ENCODE measurements at regions not wholly inside any gene's neighbourhood (a gene's known extent, or its start where the extent isn't known, plus 50 kb on each side); places are given as distances from the start of the nearest gene placed in this dataset.
"Not testable (repeated sequence)": the region's sequence is repeated elsewhere in the genome, so short reads cannot be mapped to it uniquely, and the experiment has no call there.

DNA sequence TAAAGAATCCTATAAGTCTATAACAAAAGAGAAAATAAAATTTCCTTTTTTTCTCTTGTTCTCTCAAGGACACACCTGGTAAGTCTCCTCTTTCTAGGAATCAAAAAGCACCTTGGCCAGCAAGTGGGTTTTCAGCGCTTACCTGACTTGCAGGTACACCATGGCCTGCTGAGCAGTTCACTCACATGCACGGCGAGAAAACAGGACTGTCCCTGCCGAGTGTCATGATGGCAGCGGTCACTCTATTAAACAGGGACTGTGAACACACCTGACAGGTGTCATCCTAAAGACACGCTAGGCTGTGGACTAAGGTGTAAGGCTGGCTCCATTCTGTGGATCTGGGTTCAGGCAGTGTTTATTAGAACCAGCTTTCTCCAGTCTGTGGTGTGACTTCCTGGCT lies 170.2 kb downstream of the TEX29 start:
- no peak for TF ChIP-seq CTCF (conservative IDR thresholded peaks at IDR 0.05; ENCODE audit: control insufficient read depth, insufficient read depth, low read depth, low read length)
- no peak overlapping the region for H3K4me3 ChIP-seq (ENCODE audit: control insufficient read depth, low read depth, low read length)
- no peak for DNase-seq (ENCODE audit: low read depth)

DNA sequence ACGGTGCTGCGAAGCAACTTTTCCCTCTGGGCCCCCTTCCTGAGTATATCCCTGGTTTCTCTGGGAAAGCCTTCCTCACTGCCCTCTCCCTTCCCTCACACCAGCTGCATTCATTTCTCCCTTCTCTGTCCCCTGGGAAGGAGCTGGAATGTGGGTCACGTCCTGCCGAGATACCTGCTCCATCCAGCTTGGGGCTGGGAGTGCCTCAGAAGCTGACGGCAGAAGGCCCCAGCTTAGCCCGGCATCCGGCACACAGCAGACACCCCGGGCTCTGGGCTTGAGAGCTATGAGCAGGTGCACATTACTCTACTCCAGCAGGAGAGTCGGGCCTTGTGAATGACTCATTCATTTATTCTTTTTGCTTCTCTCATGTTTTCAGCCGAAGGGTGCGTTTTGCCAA lies 170.6 kb downstream of the TEX29 start:
- no peak for DNase-seq (ENCODE audit: low read depth)
- no peak for TF ChIP-seq CTCF (conservative IDR thresholded peaks at IDR 0.05; ENCODE audit: control insufficient read depth, insufficient read depth, low read depth, low read length)
- H3K4me3 ChIP-seq (ENCODE audit: control insufficient read depth, low read depth, low read length): no peak overlapping the region

- TF ChIP-seq CTCF (conservative IDR thresholded peaks at IDR 0.05; ENCODE audit: control insufficient read depth, insufficient read depth, low read depth, low read length): no peak
- no peak for DNase-seq (ENCODE audit: low read depth)
- H3K4me3 ChIP-seq (ENCODE audit: control insufficient read depth, low read depth, low read length): no peak overlapping the region
Observed at GRCh38 chr13:111491659-111492058, 171.2 kb downstream of the TEX29 start.

DNA sequence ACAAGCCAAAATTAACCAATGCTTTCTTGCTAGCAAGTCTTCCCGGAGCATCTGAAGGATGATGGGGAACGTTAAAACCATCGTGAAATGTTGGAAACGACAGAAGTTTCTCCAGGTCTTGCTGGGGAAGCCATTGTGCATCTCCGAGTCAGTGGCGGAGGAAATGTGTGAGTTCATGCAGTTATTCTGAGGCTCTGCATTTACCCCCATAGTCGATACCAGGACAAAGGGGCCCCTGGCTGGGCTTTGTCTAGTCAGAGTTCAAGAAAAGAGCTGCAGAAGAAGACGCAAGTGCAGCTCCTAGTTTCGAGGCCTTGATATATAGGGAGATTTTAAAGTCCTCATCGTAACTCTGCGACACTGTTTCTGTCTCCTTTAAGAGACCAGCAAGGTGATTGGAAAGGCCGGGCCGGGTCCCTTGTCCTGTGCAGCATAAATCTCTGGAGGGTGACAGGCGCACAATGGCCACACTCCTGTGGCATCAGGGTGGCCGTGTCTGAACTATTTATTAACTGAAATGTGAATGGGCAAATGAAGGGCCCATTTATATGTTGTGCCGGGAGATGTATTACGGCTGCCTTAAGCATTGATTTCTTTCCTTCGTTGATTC lies 172.0 kb downstream of the TEX29 start:
- no peak for DNase-seq (ENCODE audit: low read depth)
- H3K4me3 ChIP-seq (ENCODE audit: control insufficient read depth, low read depth, low read length): no peak overlapping the region
- no peak for TF ChIP-seq CTCF (conservative IDR thresholded peaks at IDR 0.05; ENCODE audit: control insufficient read depth, insufficient read depth, low read depth, low read length)

DNA sequence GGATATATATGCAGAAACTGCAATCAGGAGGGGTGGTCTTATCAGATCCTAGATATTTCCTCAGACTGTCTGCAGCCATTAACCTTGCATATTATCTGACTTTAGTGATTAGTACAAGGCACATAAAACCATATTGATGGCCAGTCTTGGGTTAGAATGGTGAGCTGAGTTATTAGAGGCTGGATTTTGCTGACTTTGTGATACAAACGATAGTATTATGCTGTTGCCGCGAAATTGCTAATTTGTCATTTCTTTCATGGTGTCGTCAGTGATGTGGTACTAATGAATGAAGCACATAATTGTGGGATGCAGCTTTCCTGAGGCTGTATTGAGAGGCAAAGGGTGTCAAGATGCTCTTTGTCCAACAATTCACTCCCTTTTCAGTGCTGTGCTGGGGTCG lies 172.5 kb downstream of the TEX29 start:
- no peak for TF ChIP-seq CTCF (conservative IDR thresholded peaks at IDR 0.05; ENCODE audit: control insufficient read depth, insufficient read depth, low read depth, low read length)
- no peak overlapping the region for H3K4me3 ChIP-seq (ENCODE audit: control insufficient read depth, low read depth, low read length)
- no peak for DNase-seq (ENCODE audit: low read depth)

GRCh38 chr13:111493468-111493867 lies 173.0 kb downstream of the TEX29 start:
- TF ChIP-seq CTCF (conservative IDR thresholded peaks at IDR 0.05; ENCODE audit: control insufficient read depth, insufficient read depth, low read depth, low read length): no peak
- DNase-seq (ENCODE audit: low read depth): no peak
- no peak overlapping the region for H3K4me3 ChIP-seq (ENCODE audit: control insufficient read depth, low read depth, low read length)

DNA sequence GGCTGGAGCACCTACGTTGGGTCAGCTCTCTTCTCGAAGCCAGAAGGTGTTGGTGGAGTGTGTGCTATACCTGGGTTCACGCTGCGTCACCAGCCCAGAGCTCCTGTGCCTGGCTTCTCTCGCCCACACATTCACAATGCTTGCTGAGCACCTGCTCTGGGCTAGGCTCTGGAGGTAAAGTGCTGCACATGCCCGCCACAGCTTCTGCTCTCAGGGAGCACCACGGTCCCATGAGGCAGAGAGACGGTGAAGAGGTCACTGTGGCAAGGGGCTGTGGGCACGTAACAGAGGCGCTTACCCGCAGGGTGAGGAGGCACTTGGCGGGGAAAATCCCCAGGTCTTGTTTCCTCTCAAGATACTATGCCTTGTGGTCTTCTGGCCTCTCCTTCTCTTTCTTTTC lies 174.2 kb downstream of the TEX29 start:
- H3K4me3 ChIP-seq (ENCODE audit: control insufficient read depth, low read depth, low read length): no peak overlapping the region
- no peak for DNase-seq (ENCODE audit: low read depth)
- TF ChIP-seq CTCF (conservative IDR thresholded peaks at IDR 0.05; ENCODE audit: control insufficient read depth, insufficient read depth, low read depth, low read length): no peak

DNA sequence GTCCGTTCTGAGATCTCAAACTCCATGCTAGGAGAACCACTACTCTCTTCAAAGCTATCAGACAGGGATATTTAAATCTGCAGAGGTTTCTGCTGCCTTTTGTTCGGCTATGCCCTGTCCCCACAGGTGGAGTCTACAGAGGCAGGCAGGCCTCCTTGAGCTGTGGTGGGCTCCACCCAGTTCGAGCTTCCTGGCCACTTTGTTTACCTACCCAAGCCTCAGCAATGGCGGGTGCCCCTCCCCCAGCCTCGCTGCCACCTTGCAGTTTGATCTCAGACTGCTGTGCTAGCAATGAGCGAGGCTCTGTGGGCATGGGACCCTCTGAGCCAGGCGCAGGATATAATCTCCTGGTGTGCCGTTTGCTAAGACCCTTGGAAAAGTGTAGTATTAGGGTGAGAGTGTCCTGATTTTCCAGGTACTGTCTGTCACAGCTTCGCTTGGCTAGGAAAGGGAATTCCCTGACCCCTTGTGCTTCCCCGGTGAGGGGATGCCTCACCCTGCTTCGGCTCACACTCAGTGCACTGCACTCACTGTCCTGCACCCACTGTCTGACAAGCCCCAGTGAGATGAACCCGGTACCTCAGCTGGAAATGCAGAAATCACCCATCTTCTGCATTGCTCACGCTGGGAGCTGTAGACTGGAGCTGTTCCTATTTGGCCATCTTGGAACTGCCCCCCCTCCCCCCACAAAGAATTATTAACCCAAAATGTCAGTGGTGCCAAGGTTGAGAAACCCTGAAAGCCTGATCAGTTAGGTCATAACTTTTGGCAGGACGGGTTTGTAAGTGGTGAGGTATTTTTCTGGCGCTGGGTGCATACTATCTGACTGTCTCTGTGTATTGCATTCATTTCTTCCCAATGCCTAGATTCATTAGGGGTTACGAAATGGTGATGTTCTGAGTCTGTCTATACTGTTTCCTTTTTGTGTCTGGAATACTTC lies 181.4 kb downstream of the TEX29 start:
- H3K4me3 ChIP-seq (ENCODE audit: control insufficient read depth, low read depth, low read length); DNase-seq (ENCODE audit: low read depth): not testable (repeated sequence)
